ENCODE measurements at regions not wholly inside any gene's neighbourhood (a gene's known extent, or its start where the extent isn't known, plus 50 kb on each side); places are given as distances from the start of the nearest gene placed in this dataset.

DNA sequence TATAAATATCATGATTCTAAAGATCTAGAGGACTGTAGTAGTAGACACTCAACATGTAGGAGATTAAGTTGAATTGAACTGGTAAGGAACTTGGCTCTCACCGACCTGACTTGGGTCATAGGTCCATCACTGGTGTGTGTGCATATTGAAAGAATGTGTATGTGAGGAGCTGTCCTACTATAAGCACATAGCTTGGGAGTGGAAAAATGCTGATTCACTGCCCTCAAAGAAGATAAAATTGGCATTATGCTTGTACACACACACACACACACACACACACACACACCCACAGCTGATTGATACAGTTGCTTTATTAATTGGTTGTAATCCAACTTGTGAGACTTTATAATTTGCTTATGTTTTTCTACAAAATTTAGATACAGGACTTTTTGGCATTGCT is 411.0 kb upstream of the NR2F2 start:
- no peak for DNase-seq (ENCODE audit: low spot score)

DNA sequence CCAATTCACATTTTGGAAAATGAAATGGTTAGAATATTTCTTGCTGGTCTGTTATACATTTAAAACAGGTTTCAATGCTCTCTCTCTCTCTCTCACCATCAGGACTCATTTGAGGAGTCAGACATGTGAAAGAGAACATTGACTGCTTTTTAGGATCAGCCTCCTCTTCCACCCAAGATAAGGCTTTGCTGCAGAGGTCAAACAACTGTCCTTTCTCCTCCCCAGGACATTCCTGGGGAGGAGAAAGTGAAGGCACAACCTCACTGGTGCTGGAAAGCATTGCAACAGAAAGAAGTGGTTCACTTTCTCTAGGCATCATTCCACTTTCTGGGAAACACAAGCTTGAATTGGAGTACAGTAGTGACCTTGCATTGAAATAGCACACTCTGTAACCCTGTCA is 409.1 kb upstream of the NR2F2 start:
- no peak for DNase-seq (ENCODE audit: low spot score)

DNA sequence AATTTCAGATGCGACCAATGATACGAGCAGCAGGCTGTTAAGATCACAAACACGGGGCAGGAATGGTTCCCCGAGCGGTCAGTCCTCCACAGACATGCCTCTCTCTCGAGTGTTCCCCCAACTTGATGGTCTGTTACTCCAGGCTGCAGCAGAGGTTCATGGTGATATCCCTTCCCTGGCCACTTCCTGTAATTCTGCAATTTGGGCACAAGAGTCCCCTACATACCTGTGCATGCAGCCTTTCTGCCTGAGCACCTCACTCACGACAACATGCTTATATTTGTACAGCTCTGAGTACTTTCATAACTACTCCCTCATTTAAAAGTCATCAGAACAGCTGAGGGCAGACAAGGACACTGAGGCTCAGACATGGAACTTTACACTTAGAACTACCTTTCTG is 408.1 kb upstream of the NR2F2 start:
- no peak for DNase-seq (ENCODE audit: low spot score)

DNA sequence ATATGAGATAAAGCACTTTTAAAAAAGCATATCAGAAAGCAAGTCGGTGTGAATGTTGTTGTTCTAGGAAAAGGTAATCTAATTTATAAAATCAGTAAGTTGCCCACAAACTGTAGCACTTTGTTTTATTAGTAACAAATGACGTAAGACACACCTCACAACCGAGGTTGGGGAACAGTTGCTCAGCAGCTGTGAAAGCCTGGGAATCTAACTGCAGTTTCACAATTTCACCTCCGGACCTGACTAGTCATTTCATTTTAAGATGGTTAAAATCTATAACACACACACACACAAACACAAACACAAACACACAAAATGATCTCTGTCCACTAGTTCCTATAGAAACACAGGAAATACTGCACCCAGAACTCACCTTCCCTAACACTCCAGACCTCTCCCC is 406.7 kb upstream of the NR2F2 start:
- no peak for DNase-seq (ENCODE audit: low spot score)

DNA sequence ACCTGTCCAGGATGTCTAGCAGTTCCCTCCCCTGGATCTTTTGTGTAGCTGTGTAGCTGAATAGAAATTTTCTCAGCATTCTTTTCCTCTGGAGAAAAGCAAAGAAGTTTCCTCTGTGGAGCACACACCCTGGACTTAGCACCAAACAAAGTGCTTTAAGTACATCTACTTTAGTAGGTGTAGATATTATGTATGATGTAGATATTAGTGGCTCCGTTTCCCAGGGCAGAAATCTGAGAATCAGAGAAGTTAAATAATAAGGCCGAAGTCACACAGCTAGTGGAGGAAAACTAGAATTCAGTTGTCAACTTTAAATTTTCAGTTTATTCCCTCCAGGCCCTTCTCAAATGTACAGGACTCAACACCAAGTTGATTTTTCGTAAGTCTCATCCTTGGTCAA is 401.7 kb upstream of the NR2F2 start:
- DNase-seq (ENCODE audit: low spot score), result no peak

DNA sequence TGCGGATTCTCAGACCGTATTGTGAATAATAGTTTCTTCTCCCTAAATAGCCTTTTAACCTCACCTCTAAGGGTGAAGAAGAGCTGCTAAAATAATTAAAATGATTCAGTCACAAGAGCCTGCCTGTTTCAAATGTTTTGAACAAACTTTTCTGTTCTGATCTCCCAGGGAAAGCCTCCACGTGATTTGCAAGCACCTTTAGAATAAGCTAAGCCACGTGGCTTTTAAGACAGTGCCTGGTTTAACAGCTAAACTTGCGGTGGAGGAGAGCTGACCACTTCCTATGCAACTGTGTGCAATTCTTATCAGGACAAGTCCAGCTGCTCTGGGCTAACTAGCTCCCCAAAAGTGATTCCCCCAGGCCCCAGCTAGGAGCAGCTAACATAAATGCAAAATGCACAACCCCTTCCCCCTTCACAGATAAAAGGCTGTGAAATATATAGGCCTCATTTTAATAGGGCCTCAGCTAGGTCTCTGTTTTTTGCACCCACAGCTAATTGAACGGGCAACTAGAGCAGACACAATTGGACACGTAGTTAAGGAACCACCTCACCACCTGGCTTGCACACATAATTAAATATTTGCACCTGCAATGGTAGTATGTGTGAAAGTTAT is 401.2 kb upstream of the NR2F2 start:
- no peak for DNase-seq (ENCODE audit: low spot score)

DNA sequence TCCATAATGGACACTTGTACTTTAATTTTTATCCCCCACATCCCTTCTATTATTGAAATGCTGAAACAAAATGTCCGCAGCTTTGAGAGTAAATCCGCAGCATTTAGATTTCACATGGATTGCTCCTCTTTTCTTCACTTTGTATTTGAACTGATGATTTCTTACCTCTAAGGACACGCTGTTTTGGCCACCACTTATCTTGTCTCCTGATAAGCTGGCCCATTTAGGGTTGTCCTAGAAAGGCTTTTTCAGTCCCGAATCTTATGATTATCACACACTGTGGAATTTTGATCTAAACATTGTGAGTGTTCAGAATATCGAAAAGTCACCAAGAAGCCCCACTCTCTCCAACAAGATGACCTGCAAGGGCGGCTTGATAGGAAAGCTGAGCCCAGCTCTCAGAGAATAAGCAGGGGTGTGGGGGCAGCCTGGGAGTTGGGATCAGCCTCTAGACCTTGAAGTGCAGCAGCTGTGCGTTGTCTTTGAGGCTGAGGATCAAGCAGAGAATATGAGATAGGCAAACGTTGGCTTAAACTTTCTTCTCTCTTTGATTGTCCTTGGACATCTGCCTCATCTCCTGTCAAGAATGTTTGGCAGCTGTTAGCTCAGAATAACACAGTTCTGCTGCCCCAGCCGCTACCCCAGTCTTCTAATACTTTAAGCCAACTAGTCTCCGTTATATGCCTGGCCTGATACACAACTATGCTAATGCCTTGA is 399.7 kb upstream of the NR2F2 start:
- DNase-seq (ENCODE audit: low spot score), result no peak

DNA sequence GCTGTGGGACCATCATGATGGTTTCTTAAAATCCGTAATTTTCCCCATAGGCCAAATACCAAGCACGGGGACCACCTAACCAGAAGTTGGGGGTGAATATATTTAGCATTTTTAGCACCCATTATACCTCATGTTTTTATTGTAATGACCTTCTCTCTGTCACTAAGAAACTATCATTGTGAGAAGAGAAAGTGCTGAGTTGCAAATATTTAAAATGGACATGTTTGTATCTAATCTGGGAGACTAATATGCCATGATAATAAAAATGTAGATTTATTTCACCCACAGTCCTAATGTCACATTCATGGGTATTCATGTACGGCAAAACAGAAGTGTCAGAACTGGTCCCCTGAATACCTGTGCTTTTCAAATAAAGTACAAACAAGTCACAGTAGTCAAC is 398.9 kb upstream of the NR2F2 start:
- no peak for DNase-seq (ENCODE audit: low spot score)

DNA sequence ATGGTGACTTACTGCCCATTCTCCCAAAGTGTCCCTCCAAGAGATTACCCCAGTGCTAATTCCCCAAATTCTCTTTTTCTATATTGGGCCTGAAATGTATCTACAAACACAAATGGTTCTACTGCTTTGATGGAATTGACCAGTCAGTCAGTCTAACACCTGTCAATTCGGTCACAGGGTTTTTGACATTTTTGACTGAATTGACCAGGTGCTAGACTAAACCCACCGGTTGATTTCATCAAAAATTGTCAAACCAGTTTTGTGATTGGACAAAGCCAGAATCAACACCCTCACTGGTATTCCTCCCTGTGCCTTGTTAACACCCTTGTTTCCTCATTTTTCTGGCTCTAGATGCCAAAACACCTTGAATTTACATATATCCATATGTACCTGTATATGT is 398.4 kb upstream of the NR2F2 start:
- DNase-seq (ENCODE audit: low spot score), result no peak

DNA sequence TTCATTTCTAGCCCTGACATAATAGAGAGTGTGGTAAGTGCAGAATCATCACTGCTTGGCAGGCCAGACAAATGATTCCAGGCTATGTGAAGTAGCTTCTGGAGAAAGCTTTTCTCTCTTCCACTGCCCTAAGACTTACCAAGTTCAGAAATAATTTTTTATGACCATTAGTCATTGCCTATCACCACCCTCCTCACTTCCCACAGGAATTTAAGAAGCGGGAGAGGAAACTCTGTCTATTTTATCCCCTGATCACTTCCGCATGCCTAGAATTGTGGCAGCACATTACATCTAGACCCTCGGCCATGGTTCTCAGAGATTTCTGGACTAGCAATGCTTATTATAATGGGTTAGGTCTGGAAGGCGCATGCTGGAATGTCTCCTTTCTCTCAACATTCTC is 397.8 kb upstream of the NR2F2 start:
- no peak for DNase-seq (ENCODE audit: low spot score)

DNA sequence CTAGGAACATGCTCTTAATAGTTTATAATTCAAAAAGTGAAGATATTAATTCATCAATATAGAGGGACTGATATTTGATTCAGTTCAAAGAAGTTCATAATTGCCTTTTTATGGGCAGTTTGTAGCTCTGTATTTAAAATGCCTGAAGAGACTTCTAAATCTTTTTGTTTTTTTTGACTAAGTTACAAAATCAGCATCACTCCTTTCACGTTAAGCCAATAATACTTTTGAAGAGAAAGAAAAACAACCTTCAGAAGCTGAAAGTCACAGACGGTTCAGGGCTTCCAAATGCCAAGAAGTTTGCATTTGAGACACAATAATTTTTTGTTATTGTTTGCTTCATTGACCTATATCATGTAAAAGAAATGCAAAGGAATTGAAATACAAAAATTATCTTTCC is 394.6 kb upstream of the NR2F2 start:
- no peak for DNase-seq (ENCODE audit: low spot score)

DNA sequence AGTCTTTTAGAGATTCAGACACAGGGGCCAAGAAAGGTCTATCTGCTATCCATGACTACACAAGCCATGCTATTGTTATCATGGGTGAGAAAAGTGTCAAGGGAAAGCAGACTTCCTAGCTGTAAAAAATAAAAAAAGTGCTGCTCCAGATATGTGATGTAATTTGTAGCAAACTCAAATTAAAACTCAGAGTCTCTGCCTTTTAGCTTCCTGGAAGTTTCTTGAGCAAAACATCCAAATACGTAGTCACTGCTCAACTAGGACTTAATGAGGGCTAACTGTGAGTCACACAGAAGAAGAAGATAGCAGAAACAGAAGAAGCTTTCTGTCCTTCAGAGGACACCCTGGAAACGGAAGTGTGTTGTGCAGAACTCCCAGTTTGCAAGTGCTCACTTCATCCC is 393.4 kb upstream of the NR2F2 start:
- no peak for DNase-seq (ENCODE audit: low spot score)

DNA sequence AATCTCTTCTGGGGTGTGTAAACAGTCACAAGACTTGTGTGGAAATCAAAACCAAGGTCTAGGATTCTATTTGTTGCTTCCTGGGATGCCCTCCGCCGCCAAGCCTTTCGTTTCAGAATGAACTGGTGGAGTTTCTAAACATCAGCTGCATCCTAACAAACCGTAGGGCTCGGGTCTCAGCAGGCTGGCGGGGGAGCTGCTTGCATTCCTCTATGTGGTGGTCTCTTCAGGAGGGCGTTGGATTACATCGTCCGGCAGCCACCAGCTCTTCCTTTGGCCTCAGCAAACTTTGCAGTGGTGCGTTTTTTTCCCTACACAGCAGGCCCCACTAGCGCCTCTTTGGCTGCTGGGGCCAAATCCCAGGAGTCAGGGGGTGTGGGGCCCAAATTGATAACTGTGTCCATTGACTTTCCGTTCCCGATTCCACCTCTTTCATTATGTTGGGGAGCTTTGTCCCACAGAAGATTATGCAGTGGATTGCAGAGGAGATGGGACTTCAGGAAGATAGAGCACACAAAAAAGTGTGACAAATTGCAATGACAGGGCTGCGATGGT is 390.0 kb upstream of the NR2F2 start:
- DNase-seq (ENCODE audit: low spot score), result no peak

DNA sequence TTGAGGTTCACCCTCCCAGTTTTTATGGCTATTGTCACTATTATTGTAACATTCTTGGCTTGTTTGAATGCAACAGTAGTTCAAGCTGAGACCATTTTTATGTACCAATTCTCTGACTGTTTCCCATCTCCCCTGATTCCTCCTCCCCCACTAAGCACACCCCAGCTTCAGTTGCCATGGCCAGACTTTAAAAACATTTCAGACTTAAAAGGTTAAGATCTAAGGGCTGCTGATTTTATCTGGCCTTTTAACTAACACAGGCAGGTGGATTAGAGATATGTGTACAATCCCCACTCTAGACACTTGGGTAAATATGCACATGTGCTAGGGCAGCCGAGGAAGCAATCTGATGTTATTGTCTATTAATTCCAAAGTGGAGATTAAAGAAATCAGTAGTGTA is 386.3 kb upstream of the NR2F2 start:
- DNase-seq (ENCODE audit: low spot score), result no peak

DNA sequence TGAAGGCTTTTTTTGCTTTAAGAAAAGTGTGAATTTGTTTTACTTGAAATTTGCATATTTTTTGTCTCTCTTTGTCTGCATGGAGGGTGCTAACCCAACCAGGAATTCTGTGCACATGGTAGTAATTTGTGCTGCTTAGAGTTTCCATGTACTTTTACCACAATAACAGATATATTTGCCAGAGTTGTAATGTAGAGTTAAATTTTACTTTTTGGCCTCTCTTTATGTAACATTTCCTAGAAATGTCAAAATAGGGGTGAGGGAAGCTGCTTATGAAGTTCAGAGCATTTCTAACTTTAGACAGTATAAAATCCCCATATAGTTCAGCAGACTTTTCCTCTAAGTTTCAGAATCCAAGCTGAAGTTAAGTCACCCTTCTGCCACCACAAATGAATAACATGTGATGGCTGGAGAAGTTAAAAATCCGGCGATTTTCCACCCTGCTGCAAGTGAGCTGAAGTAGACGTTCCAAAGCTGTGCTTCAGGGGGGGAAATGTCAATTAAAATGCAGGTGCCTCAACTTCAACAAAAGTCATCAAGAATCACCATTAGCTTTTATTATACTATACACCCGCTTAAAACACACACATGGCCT is 385.7 kb upstream of the NR2F2 start:
- DNase-seq (ENCODE audit: low spot score), result no peak

DNA sequence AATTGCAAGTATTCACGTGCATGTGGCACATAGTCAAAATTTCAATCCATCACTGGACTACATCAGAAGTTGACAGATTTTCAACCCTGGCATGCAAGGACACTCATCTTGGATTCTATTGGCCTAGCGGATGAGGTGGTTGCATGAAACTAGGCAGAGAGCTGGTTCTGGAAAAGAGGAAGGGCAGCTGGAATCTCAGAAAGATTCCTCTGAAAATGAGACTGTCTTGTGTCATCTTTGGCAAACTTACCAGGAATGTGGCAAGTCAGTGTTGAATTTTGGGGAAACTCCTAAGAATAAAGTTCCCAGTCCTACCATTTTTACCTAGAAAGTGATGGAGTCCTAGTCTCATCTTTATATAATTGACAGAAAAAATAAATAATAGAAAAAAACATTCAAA is 384.3 kb upstream of the NR2F2 start:
- no peak for DNase-seq (ENCODE audit: low spot score)

DNA sequence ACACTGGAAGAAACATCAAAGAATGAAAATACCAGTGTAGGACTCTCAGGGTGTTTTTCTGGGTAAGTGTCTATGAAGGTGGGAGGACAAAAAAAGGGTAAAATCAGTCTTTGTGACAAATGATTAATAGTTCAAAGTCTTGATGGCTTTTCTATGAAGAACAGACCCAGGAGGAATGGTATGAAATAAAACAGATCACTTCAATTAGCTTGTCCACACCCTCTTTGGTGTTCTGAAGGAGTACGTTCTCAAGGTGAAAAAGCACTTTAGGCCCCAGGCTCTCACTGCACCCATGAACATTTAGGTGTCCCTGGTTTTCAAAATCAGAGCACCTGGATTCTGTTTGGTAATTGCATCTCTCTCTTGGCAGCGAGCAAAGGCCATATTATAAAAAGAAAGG is 383.6 kb upstream of the NR2F2 start:
- no peak for DNase-seq (ENCODE audit: low spot score)

DNA sequence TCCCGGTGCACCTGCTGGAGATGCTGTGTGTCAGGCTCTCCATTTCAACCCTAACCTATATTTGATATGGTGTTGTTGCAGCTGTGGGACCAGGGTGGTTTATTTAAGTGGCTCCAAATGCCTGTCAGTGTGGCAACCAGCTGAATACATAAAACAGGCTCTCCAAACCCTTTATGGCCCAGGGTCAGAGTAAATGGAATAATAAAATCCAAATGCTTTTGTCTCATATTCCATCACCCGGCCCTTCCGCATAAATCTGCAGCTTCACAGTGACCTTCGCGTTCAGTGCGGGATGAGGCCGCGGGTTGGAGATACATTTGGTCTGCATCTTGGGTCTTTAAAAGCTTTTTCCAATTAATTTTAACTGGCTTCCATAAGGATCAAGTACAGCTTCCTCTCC is 382.1 kb upstream of the NR2F2 start:
- no peak for DNase-seq (ENCODE audit: low spot score)

DNA sequence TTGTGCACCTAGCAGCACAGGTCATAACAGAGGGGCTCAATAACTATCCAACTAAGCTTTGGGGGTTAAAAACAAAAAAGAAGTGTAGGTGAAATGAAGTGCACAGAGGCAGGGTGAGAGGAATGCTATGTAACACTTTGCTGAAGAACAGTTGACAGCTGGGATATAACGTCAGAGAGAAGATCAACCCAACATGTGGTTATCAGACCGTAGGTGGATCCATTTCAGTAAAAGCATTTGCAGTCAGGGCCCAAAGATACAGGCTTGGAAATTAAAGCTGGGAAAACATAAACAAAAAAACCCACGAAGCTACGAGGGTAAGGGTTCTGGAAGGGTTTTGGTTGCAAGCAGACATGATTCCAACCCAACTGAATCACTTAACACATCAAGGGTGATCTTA is 377.5 kb upstream of the NR2F2 start:
- no peak for DNase-seq (ENCODE audit: low spot score)

DNA sequence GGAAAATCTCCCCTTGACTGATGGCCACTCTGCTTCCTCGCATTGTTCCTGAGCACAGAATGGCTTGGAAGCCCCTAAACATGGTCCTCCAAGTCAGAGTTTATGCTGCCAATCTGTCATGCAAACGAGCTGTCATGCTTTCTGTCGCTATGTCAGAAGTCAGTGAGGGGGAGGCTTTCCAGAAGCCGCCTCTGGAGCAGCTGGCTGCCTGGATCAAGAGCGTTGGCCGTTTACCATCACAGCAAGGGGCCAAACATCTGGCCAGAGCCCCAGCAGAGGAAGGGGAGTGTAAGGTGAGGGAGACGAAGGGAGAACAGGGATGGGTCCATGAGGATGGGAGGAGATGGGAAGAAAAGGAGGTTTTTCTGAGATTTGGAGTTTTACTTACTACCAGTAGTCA is 372.6 kb upstream of the NR2F2 start:
- DNase-seq (ENCODE audit: low spot score), result no peak

DNA sequence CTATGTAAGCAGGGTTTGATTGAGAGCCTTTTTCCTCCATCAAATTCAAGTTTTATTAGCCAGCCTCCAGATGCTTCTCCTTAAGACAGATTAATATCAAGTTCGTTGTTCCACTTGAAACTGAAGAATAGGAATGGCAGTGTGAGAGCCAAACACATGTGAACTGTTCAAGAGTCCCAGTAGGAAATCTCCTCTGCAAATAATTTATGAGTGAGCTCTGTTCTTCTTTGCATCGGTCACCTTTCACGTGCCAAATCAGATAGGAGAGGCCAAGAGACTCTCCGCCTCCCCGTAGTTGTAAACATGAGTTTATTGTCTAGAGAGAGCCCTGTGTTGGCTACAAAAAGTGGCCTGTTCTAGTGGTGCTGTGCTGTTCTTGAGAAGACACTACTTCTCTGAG is 372.1 kb upstream of the NR2F2 start:
- DNase-seq (ENCODE audit: low spot score), result no peak

DNA sequence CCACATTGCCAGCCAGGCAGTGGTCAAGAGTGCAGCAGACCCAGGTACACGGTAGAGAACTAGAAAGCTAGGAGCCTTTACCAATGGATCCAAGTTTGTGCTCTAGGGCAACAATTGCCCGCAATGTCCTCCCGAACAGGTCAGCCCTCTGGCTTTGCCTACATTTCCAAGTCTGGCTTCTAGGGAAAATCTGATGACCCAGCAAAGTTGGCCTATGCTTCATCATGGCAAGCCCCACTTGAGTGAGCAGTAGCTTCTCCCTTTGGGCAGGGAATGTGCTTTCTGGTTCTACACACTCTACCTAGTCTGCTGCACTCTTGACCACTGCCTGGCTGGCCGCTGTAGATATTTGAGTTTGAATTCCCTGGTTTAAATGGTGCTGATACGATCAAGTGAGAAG is 361.6 kb upstream of the NR2F2 start:
- no peak for DNase-seq (ENCODE audit: low spot score)

DNA sequence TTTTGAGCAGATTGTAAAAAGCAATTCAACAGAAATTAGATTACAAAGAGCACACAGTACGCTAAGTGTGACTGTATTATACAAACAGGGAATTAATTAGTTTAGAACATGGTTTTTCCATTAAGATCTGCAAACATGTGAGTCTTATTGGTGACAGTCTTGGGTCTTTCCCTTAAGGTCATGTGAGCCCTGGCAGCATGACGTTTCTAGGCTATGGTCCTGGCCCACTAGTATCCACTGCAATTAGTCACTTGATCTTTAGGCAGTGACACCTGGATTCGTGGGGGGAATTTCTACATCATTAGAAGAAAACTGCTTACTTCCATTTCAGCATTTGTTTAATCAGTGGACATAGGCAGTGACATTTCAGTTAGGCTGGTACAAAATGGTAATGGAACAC is 360.2 kb upstream of the NR2F2 start:
- DNase-seq (ENCODE audit: low spot score), result no peak
